B cell (primary cell): ENCODE measurements at regions not wholly inside any gene's neighbourhood (a gene's known extent, or its start where the extent isn't known, plus 50 kb on each side); places are given as distances from the start of the nearest gene placed in this dataset.

Source experiments
- EZH2 ChIP-seq: IDR thresholded peaks from 2 replicates; pipeline ENCODE4 v1.6.1; 2012; ENCODE audit warnings: borderline replicate concordance, low read depth, mild to moderate bottlenecking, moderate library complexity, low read length; ENCODE audit not compliant: insufficient read depth, poor library complexity, severe bottlenecking
- TF ChIP-seq, protein P1 (sequence below): fragments of 200-600 bp; IDR thresholded peaks from one replicate; pipeline ENCODE4 v1.8.0; 2022; ENCODE audit warnings: antibody characterized with exemption, mild to moderate bottlenecking

DNA sequence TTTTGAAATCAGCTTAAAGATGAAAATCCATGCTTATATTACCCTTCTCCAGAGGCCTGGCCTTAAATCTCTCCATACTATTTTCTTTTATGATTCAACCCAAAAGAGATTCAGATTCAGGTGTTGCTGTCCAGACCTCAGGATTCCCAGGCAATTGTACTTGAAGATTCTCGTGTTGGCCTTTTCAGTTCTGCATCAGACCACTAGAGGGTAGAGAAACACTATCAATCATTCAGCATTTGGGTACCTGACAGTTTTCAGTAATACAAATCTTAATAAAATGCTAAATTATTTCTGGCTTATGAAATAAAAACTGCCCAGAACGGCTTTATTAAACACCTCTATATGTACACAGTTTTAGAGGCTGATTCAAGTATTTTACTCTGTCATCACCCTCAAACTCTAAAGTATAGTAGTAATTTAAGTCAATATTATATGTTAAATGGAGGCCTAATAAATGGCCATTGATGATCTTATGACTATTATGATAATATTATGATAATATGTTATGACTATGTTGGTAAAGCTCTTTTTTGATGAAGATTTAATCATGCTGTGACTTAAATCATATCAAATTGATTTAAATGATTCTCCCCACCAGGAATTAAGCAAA is 301.1 kb downstream of the DUSP6 start:
- TF ChIP-seq, protein P1, sequence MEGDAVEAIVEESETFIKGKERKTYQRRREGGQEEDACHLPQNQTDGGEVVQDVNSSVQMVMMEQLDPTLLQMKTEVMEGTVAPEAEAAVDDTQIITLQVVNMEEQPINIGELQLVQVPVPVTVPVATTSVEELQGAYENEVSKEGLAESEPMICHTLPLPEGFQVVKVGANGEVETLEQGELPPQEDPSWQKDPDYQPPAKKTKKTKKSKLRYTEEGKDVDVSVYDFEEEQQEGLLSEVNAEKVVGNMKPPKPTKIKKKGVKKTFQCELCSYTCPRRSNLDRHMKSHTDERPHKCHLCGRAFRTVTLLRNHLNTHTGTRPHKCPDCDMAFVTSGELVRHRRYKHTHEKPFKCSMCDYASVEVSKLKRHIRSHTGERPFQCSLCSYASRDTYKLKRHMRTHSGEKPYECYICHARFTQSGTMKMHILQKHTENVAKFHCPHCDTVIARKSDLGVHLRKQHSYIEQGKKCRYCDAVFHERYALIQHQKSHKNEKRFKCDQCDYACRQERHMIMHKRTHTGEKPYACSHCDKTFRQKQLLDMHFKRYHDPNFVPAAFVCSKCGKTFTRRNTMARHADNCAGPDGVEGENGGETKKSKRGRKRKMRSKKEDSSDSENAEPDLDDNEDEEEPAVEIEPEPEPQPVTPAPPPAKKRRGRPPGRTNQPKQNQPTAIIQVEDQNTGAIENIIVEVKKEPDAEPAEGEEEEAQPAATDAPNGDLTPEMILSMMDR, result peak; percentile 88
- TF ChIP-seq EZH2, result no peak
